ENCODE measurements at regions not wholly inside any gene's neighbourhood (a gene's known extent, or its start where the extent isn't known, plus 50 kb on each side); places are given as distances from the start of the nearest gene placed in this dataset.

GRCh38 chr1:38716229-38716628 lies 143.3 kb downstream of the RRAGC start:
- TF ChIP-seq CTCF (IDR thresholded peaks at IDR 0.05) (no peak), POLR2A (IDR thresholded peaks at IDR 0.05) (no peak)
